NCI-H446 treated with DMSO at 0.1 percent for 48 hours (cell line): ENCODE measurements at regions not wholly inside any gene's neighbourhood (a gene's known extent, or its start where the extent isn't known, plus 50 kb on each side); places are given as distances from the start of the nearest gene placed in this dataset.
A peak's percentile ranks its signal among the peaks of the same experiment; 100 is the strongest.

Source experiments
- DNase-seq: peaks from one replicate; lab custom pipeline; 2025; lab: John Stamatoyannopoulos, UW

DNA sequence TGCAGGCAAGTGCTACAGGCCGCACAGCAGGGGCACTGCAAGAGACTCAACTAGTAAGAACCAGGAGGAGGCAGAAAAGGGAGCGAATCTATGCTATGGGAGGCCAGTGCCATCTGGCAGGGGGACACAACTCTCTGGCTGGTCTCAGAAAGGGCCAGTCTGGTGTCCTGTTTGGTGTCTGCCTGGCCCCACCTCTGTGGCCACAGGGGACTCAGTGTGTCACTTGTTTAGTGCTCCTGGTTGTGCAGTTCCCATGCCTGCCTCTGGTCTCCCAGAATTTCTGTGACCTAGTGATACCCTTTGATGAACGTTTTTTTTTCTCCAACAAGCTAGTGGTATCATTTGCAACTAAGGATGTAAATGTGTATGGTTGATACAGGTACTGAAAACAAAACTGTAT lies 59.2 kb upstream of the JCAD start:
- no peak for DNase-seq

DNA sequence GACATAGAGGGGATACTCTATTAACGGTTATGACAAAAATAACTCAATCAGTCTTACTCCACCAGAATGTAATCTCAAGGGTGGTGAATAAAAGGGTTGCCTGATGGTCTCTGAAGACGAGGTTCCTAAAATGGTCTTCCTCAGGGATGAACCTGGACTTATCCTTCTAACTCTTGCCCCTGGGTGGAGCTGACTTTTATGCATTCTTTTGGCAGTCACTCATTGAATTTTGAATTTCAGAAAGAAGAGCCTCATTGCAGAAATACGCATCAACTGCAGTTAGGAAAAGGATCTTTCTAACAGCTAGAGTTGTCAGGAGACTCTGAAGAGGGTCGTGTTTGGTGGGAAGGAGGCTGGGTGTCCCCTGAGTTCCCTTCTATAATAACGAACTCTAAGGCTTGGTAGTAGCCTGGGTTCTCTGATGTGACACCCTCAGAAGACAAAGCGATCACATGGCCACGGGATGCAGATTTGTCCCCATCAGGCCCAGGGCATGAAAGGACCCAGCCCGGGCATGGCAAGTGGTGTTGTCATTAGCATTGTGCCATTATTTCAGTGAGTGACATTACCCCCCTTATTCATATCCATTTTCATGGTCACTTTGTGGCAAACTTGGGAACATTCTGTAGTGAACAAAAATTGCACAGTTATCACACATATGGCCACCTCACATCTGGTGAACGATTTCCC lies 58.6 kb upstream of the JCAD start:
- no peak for DNase-seq

DNA sequence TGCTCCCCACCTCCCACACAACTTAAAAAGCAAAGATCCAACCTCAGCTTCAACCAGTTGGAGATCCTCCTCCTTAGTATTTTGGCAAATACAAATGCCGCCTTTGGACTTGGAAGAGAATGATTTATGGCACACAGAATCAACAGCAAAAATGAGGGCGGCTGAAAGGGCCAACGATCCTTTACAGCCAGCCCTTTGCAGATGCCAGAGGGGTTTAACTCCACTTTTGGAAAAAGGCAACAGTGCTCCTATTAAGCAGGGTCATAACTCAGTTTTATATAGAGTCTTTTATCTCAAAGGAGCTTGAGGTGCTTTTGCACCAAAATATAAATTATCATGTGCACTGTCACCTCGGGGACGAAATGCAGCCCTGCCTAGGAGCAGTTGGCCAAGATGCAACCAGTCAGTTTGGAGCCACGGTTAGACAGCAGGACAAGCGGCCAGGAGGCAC lies 56.7 kb upstream of the JCAD start:
- DNase-seq: no peak

DNA sequence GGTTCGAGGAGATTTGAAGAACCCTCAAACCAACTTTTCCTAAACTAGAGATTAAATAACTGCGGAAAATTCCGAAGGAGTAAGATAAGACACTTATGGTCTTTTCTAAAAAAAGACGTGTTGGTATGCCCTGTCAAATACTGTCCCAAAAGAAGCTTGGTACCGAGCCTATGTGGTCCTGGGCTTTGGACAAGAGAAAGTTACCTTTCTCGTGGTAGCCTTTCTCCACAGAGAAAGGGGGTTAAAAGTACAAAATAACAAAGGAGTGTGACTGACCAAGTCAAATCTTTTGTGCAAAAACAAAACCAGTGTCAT lies 56.2 kb upstream of the JCAD start:
- no peak for DNase-seq

DNA sequence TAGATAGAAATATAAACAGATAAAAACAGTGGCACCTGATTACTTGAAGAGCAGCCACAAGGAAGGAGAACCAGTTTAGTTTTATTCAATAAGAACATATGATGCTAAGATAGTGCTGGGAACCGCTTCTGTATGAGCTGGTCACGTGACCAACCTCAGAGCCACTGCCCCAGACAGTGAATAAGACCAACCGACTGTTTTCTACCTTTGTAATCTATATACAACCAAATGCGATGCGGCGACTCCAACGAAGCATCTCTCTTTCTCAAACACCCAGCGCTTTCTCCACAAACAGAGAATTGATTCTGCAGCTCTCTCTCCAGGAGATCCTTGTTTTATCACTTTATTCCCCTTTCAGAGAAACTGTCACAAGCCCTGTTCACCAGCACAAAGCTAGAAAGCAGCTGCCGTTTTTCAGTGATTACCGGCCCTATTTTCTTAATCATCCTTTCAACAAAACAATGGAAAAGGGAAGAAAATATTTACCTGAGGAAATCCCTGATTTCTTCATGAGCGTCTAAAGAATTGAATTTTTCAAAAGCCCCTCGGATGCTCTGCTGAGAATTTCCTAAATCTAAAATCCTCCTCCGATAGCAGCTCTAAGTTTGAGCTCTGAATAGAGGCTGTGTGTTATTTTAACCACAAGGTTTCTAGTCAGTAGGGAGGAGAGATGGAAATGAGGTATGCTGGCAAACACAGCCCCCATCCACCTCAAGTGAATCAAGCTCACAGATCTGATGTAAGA lies 55.7 kb upstream of the JCAD start:
- no peak for DNase-seq

DNA sequence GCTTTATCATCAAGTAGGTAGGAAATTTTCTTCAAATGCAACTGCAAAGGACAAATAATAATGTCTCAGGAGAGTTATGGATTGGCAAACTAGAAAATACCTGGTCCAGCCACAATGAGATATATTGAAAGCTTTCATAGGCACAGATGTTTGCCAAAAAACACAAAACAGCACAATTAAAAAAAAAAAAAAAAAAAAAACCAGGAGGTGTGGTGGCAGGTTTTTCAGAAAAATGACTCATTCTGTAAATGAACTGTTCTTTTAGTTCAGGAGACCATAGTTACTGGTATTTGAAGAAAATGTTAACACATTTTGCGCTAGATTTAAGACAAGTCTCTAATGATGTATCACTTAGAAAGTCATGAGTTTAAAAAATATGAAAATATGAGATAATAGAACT lies 55.0 kb upstream of the JCAD start:
- DNase-seq: no peak

DNA sequence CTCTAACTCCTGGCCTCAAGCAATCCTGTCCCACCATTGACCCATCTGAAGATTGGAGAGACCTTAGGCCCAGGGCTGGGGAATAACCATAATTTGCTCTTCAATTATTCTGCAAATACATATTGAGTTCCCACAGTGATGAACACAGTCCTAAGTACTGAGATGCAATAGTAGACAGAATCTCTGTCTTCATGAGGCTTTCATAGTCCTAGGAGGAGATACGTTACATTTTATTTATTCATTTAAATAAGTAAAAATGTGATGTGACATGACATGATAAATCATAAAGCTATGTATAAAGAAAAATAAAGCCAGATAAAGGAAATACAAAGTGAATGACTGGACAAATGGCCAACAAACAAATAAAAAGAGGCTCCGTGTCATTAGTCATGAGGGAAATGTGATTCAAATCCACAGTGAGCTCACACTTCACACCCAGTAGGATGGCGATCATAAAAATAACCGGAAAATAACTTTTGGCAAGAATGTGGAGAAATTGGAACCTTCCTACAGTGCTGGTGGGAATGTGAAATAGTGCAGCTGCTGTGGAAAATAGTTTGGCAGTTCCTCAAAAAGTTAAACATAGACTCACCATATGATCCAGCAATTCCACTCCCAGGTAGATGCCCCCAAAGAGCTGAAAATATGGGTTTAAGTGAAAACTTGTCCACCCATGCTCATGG lies 52.1 kb upstream of the JCAD start:
- DNase-seq: peak; percentile 65
